Left lobe of liver (tissue), 2 donors: ENCODE measurements at regions not wholly inside any gene's neighbourhood (a gene's known extent, or its start where the extent isn't known, plus 50 kb on each side); places are given as distances from the start of the nearest gene placed in this dataset.

Experiments
- ATAC-seq: fragments of 200-7000 bp; cut with Tn5 transposase; one replicate; pipeline ENCODE4 v1.9.1; 2020; ENCODE audit warnings: mild to moderate bottlenecking, moderate library complexity
- DNase-seq: peaks from one replicate; pipeline ENCODE4 v3.0.0-alpha.2; 2020; ENCODE audit warnings: low spot score
- donor health status: DM: no; HTN: no; CAD: no; lungs with moderate emphysema.
- donor health status: DM: no; HTN: yes; CAD: no.

GRCh38 chr3:150104564-150104963, 133.9 kb upstream of the PFN2 start:
- ATAC-seq, result no peak

GRCh38 chr3:150101016-150101415, 130.3 kb upstream of the PFN2 start:
- DNase-seq (no peak), ATAC-seq (no peak)

More at GRCh38 chr3:150104564-150104963, 133.9 kb upstream of the PFN2 start:
- DNase-seq, result no peak

DNA sequence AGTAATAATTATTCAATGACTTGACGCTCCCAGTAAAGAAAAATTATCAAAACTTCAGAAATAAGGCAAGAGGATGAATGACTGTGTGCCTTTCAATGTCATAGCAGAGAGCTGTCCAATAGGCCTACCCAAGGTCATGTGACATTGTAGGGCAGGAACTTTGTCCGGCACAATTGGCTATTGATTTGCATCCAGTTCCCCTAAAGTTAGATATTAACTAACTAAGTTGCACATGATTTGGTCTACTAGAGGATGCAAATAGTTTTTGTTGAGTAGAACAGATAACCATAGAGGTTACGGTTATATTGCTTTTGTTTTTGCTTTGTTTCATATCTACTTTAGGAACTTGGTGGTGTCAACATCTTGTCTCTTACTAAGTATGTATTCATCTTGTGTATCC, 127.9 kb upstream of the PFN2 start:
- no peak for DNase-seq
- ATAC-seq, result no peak

- ATAC-seq, result no peak
- no peak for DNase-seq
Observed at GRCh38 chr3:150097588-150097890, 126.8 kb upstream of the PFN2 start.

DNA sequence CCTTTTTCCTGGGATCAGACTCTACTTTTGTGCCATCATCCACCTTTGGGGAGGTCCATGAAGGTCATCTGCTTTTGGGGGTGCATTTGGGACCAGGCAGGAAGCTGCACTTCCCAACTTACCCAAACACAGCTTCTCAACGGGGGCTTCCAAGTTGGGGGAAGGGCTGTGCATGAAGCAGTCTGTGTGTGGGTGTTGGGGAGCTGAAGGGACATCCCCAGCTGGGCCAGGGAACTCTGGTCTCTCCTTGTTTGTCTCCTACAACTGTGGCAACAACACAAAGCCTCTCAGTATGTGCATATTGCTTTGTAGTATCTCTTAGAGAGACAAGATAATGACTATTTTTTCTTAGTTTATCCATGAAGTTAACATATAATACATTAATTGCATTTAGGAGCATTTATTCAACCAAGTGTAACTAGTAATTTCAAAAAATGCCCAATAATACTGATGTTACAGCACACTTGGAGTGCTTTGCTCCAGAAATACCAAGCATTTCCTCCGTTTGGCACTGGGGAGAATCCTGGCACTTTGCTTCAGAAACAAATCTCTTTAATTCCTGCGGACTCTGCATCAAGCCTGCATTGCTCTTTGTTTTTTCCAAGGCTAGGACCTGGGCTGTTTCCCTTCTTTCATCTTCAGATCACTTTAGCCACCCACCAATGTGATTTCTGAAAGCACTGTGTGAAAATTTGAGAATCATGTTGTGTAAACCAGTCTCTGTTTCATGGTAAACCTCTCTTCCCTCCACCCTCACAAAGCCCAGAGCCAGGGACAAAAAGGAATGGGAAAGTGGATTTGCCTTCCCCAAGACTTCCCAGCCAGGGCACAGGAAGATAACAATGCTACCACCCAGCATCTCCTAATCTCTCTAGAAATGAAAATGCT, 126.2 kb upstream of the PFN2 start:
- DNase-seq, result no peak
- ATAC-seq, result no peak

- DNase-seq, result no peak
- no peak for ATAC-seq
Observed at GRCh38 chr3:150094150-150094933, 123.6 kb upstream of the PFN2 start.

DNA sequence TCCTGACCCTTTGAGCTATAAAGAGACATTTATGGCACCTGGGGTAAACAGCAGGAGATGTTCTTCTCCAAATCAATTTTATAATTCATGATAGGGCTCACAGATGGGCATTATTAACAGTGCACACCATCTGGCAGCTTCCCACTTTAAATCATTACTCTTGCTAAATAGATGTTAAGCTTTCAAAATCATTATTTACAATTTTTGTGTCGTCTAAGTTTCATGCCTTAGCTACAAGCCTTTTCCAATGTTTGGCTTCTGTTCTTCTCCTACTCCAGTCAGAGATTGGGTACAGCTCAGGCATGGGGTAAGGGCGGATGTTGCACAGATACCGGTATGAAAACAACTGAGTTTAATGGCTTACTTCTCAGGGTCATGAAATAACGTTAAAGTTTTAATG, 120.9 kb upstream of the PFN2 start:
- no peak for DNase-seq
- no peak for ATAC-seq

DNA sequence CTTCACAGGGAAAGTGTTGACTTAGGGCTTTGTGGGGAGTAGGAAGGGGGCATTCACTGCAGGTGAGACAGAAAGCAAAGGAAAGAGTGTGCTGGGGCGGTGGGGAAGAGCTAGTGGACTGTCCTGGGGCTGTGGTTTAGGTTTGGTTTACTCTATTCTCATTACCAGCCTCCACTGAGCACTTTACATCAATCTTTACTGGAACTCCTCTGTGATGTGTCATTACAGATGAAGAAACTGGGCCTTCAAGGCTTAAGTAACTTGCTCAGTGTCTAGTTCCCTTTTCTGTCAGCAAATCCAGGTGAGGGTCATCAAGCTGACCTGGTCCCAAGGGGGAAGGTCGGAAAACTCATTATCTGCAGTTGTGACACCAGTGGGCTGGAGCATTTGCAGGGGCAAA, 120.2 kb upstream of the PFN2 start:
- ATAC-seq, result no peak
- DNase-seq, result no peak

- no peak for ATAC-seq
Observed at GRCh38 chr3:150090006-150090405, 119.3 kb upstream of the PFN2 start.

DNA sequence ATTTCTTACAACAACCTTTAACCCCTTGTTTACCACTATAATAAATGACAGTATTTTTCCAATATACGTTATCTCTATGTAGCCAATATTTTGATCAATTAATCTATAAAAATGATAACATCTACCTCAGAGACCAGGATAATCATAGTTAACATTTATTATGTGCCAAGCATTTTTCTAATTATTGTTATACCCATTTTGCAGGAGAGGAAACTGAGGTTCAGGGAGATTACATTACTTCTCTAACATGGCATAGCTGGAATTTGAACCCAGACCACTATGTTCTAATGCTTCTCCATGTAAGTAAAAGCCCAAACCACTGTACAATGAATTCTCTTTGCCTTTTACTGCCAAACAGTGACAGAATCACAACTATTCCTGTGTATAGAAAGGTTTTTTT, 113.4 kb upstream of the PFN2 start:
- DNase-seq (no peak), ATAC-seq (no peak)

More at GRCh38 chr3:150090006-150090405, 119.3 kb upstream of the PFN2 start:
- DNase-seq, result no peak

DNA sequence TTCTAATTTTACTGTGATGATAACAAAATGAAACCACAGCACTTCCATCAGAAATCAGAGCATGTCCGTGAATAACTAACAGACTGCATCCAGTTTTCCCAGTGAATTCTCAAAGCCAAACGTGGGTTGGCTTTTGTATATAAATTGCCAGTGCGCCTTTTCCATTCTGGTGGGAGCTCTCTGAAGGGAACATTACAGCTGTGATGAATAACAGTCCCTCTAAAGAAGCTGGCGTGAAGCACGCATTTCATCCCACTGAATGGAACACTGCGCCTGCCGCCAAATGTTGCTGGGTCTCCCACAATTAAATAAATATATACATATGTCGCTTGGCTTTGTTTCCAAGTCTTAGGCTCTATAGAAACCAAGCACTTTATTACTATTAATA, 113.0 kb upstream of the PFN2 start:
- no peak for DNase-seq

DNA sequence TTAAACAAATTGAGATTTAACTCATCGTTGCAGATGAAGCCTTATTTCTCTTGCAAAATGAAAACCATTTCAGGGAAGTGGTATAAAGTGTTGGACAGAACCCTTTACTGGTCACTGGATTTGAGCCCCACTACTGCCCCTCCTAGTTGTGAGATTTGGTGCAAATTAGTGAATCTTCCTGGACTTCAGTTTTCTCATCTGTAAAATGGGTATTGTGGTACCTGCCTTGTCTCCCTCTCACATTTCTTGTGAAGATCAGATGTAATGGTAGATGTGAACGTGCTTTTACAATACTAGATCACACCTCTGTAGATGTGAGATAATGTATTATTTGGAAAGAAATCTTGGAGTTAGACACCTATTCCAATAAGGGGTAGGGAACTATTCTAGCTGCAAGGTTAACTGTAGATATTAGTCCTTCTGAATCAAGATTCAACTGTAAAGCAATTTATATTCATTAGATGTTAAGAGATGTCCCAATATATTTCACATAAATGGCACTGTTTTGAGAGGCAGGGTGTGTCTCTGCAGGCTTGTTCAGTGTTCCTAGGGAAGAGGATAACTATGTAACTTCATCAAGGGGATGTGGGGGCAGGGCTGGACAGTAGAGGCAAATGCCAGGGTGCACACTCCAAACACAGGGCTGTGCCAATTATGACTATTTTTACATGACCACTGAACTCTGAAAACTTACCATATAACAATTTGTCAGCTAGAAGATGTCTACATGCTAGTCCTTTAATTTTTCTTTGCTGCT, 112.4 kb upstream of the PFN2 start:
- ATAC-seq, result no peak
- DNase-seq, result no peak

More for the DNA sequence above, 113.0 kb upstream of the PFN2 start:
- ATAC-seq, result no peak

DNA sequence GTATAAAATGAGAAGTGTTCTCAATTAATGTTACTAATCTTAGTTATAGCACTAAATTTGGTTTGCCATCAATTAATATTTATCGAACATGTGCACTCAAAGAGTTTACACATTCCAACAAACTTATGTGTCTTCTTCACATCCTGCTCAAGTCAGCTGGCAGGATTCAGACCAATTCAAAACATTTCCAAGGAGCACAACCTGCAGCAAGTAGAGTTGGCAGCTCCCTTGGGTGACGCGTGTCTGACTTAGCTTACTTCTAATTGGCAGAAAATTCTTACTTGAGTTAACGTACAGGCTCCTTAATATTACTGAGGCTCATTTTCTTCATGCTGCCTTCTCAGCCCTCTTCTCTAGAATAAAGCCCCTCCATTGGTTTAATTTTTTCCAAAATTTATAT, 110.4 kb upstream of the PFN2 start:
- DNase-seq (no peak), ATAC-seq (no peak)

DNA sequence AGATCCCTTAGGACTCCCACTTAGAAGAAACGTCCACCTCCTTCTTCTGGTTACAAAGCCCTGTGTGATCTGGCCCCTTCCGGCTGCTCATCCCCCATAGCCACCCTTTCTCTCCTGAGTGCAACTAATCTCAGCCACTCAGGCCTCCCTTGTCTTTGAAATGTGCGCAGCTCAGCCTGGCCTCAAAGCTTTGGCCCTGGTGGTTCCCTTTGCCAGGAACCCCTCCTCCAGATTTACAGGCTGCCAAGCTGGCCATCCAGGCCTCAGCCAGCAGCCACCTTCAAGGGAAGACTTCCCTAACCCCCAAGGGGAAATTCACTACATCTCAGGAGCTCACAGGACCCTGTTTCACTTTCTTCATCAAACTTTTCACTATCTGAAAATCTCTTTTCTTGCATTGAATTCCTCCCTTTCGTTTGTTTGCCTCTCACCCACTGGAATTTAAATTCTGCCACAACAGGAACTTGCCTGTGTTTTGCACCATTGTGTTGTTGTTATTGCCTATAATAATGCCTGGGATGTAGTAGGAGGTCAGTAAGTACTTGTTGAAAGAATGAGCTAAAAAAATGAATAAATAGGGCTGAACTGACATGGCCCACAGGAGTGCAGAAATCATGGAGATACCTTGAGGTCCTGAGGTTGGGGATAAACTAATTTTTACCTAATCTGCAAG, 109.5 kb upstream of the PFN2 start:
- no peak for ATAC-seq
- no peak for DNase-seq

- DNase-seq, result no peak
- no peak for ATAC-seq
Observed at GRCh38 chr3:150079029-150079739, 108.5 kb upstream of the PFN2 start.

DNA sequence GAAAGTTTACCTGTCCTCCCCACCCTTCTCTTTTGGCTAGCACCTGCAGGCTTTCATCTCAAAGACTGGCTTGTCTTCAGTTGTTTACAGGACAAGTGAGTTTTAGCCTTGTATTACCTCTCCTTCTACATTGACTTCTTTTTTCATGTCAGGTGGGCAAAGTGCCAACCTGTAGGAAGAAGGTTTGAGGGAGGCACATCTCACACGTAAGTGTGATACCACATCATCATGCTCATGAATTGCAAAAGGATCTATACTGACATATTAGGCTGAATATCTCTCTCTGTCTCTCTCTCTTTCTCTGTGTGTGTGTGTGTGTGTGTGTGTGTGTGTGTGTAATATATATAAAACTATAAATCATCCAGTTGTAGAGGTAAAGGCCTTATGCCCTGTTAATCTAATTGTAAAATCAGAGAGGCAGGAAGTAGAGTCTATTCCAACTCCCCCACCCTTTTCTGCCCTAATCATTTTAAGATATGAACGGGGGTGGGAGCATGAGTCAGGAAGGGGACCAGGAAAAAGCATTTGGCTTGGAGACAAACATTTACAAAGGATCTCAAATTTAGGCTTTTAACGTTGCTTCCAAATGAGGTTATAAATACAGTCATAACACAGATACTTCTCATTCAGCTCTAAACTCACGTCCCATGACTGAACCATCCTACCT, 107.0 kb upstream of the PFN2 start:
- ATAC-seq (no peak), DNase-seq (no peak)

- ATAC-seq (no peak), DNase-seq (no peak)
Observed at GRCh38 chr3:150077107-150077506, 106.4 kb upstream of the PFN2 start.

DNA sequence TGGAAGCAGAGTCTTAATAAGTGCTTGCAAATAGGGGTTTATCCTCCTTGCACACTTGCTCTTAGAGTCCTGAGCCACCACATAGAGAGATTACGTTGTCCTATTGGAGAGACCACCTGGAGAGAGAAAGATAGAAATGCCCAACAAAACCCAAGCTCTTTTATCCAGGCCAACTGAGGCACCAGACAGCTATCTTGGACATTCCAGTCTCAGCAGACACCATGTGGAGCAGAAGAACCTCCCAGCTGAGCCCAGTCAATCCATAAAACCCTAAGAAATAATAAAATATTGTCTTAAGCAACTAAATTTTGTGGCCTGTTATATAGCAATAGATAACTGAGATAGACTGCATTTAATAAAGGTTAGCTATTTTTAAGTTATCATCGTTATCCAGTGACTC, 105.7 kb upstream of the PFN2 start:
- ATAC-seq, result no peak
- no peak for DNase-seq

DNA sequence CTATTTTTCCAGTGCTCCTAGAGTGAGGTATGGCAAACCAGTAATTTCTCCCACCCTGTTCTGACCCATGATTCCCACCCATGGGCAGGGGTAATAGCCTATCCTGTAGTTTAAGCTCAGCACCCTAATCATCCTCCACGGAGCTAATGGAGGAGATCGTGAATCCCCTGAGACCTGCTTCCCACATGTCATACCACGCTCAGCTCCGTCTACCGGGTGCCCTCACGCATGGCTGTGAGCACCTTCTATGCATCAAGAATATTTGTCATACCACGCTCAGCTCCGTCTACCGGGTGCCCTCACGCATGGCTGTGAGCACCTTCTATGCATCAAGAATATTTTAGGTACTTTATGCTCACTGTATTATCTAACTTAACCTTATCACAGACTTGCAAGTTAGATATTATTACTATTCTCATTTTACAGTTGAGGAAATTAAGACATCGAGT, 104.7 kb upstream of the PFN2 start:
- DNase-seq (no peak), ATAC-seq (no peak)
